H54 (cell line): ENCODE measurements at regions not wholly inside any gene's neighbourhood (a gene's known extent, or its start where the extent isn't known, plus 50 kb on each side); places are given as distances from the start of the nearest gene placed in this dataset.

Experiments used
- DNase-seq: peaks from one replicate; pipeline ENCODE4 v3.0.0; 2011; ENCODE audit warnings: low spot score, mixed read lengths; ENCODE audit not compliant: insufficient read length
- FAIRE-seq: peaks from 3 replicates; lab custom pipeline; 2011; peaks lifted over from hg19 to GRCh38; lab: Jason Lieb, UNC
- POLR2A ChIP-seq: IDR thresholded peaks from 2 replicates; pipeline ENCODE4 v1.6.1; 2011; ENCODE audit warnings: low read depth, mild to moderate bottlenecking, low read length

DNA sequence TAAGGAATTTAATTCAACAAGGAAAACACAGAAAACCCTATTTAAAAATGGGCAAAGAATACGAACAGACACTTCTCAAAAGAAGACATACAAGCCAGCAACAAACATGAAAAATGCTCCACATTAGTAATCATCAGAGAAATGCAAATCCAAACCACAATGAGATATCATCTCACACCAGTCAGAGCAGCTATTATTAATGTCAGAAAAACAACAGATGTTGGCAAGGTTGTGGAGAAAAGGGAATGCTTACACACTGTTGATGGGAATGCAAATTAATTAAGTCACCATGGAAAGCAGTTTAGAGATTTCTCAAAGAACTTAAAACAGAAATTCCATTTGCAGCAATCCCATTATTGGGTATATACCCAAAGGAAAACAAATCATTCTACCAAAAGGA lies 55.2 kb downstream of the GCC1 start:
- FAIRE-seq (no peak), DNase-seq (no peak)
- TF ChIP-seq POLR2A, result no peak

DNA sequence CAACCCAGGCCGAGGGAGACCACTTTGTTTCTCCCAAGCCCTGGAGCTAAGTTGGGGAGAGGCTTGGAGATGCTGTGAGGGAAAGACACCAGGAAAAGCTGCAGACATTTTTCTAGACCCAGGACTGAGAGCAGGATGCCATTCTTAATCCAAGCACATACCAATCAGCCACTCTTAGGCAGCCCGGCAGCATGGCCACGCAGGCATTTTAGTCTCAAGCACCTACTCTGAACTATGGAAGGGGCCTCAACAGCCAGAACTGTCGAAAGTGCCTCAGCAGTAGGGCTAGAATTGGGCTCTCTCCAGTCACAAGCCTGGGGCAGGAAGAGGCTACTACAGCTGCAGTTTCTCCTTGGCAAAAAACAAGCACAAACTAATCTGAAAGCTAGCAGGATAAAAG lies 57.8 kb downstream of the GCC1 start:
- DNase-seq (no peak), FAIRE-seq (no peak)
- TF ChIP-seq POLR2A, result no peak

DNA sequence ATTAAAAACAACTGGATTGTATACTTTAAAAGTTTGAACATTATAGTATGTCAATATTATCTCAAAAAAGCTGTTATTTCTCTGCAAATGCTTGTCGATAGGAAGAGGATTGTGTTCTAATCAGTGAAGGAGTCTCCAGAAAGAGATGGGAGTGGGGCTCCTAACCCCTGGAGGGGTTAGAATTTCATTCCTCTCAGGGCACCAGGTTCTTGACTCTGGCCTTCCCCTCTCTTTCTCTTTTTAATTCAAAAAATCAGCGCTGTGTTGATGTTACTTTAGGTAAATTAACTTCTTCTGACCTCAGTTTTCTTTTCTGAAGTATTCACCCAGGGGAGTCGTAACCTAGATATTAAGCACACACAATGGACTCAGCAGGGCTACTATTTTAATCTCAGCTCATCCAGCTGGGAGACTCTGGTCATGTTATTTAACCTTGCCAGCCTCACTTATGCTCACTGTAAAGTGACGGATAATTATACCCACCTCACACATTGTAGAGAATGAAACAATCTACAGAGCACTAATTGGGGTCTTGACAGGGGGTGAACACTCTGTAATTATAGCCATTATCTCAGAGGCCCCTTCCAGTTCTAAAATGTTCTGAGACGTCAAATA lies 59.4 kb downstream of the GCC1 start:
- TF ChIP-seq POLR2A, result no peak
- FAIRE-seq (no peak), DNase-seq (no peak)

DNA sequence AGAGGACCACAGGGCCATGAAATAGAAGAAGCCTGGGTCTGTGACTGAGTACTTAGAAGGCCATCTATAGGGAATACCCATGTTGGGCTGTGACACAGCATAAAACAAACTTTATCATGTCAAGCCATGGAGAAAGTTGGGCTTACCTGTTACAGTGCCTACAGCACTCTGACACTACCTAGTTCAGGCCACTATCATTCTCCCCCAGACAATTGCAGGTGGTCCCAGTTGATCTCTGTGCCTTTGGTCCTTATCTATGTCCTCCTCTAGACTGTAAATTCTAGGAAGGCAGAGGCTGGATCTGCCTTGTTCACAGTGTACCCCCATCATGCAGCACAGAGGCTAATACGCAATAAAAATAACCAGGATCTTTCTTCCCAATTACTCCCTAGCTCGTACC lies 69.1 kb downstream of the GCC1 start:
- DNase-seq (no peak), FAIRE-seq (no peak)
- TF ChIP-seq POLR2A, result no peak

DNA sequence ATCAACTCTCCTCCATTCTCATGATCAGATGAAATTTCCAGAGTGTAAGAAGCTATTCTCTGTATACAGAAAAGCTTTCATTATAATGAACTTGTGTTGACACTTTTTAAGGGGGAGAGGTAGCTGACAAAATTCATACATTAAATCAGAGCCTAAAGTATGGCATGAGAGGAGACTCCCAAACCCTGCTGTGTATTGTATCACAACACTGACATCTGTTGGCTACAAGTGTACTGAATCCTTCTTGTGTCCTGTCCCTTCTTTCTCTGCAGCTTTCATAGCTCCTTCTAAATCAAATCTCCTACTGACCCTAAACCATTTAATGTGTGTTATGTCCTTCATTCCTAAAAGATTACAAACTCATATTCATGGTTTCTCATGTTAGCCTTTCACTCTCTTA lies 70.9 kb downstream of the GCC1 start:
- FAIRE-seq (peak; percentile 41), DNase-seq (no peak)
- TF ChIP-seq POLR2A, result no peak

DNA sequence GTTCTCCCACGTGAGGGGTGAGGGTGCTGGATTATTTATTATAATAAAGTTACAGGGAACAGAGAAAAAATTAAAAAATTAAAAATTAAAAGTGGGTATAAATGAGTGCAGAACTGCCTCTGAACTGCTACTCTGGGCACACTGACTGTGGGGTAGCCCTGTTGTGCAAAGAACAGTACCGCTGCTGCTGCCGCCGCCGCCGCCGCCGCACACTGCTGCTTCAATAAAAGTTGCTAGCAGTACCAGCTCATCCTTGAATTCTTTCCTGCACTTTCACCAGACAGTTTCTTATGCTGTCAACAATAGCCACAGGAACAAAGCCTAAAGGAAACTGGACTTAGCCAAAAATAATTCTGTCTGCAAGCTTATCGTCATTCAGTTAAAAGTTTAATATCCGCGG lies 72.1 kb downstream of the GCC1 start:
- DNase-seq (no peak), FAIRE-seq (no peak)
- TF ChIP-seq POLR2A, result no peak

DNA sequence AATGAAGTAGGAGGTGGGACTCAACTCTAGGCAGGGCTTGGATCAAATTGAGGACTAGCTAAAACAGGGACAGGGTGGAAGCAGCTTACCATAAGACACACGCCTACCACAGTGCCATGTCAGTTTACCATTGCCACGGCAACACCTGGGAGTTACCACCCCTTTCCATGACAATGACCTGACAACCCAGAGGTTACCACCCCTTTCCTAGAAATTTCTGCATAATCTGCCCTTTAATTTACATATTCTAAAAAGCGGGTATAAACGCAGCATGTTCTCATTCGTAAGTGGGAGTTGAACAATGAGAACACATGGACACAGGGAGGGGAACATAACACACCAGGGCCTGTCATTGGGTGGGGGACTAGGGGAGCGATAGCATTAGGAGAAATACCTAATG lies 72.7 kb downstream of the GCC1 start:
- FAIRE-seq (no peak), DNase-seq (no peak)
- TF ChIP-seq POLR2A, result no peak

DNA sequence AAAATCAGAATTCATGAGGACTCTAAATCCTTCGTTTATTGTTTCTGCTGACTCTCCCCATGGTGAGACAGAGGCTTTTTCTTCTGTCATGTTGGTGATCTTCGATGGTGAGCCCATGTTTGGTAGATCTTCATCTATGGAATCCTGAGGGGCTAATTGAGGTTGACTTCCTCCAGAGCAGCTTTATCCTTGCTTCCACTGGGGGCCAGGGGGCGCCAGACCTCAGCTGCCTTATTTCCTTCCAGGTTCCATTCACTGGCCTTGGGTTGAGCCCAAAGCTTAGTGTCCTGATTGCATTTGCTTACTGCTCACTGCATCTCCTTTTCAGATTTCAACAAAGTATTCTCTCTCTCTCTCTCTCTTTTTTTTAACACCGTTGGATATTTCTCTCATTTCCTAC lies 80.7 kb downstream of the GCC1 start:
- TF ChIP-seq POLR2A, result no peak
- FAIRE-seq (no peak), DNase-seq (no peak)

DNA sequence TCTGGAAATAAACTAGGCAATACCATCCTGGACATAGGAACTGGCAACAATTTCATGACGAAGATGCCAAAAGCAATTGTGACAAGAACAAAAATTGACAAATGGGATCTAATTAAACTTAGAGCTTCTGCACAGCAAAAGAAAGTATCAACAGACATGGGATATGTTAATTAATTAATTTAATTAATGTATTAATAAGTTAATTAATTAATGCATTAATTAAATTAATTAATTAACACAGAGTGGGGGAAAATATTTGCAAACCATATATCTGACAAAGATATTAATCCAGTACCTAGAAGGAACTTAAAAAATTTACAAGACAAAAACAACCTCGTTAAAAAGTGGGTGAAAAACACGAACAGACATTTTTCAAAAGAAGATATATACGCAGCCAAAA lies 83.6 kb downstream of the GCC1 start:
- no peak for FAIRE-seq
- no peak for DNase-seq
- TF ChIP-seq POLR2A, result no peak

DNA sequence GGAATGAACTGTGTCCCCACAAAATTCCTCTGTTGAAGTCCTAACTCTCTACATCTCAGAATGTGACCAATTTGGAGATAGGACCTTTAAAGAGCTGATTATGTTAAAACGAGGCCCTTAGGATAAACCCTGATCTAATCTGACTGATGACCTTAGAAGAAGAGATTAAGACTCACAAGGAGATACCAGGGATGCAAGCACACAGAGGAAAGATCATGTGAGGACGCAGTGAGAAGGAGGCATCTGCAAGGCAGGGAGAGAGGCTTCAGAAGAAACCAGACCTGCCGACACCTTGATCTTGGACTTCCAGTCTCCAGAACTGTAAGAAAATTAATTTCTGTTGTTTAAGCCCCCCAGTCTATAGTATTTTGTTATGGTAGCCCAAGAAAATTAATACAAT lies 94.9 kb upstream of the ZNF800 start:
- FAIRE-seq, result no peak
- no peak for DNase-seq
- TF ChIP-seq POLR2A, result no peak

DNA sequence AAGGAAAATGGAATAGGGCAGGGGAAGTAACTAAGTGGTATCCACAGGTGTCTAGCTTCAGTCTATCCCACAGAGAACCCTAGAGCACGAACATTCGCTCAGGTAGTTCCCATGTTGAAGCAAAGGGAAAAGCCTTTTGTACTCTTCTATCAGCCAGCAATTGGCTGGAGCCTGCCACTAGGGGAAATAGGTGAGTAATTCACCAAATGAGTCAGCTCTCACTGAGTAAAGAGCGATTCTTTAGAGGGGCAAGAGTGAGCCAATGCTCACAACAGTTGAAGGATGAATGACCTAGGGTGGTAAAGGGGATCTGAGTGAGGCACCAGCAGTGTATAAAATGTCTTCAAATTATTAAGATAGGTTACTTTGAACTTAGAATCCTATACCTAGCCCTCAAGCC lies 94.1 kb upstream of the ZNF800 start:
- DNase-seq, result no peak
- FAIRE-seq, result peak; percentile 86
- TF ChIP-seq POLR2A, result no peak

DNA sequence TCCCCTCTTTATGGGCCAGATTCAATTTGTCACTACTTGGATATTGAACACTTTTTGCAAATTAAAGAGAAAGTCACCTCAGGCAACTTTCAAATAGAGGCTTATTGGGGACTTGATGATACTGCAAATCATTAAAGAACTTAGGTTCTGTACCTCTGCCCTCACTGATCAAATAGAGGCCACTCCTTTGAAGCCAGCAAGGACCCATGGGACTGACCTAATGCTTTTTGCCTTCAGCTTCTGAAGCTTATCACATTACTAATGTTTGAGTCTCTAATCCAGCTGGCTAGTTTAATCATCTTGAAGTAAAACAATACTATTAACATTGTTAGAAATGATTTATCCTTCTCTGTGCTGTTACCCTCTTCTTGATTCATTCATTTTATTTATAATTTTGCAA lies 93.0 kb upstream of the ZNF800 start:
- no peak for FAIRE-seq
- TF ChIP-seq POLR2A, result no peak
- DNase-seq, result no peak

DNA sequence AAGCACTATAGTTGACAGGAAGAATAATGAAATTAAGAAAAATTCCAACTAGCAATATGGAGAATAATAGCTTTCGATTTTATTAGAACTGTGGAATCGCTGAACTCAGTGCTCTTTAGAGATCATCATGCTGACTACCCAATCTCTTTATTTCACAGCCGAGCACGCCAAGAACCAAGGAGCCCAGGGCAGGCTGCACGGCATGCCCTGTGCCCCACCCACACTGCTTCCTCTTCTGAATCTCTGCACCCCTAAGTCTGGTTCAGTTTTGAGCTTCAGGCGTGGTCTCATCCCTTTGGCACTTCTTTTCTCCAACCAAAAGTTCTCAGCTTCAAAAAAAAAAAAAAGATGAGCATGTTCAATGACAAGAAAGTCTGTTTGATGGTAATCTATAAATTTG lies 92.4 kb upstream of the ZNF800 start:
- TF ChIP-seq POLR2A, result no peak
- no peak for FAIRE-seq
- no peak for DNase-seq

DNA sequence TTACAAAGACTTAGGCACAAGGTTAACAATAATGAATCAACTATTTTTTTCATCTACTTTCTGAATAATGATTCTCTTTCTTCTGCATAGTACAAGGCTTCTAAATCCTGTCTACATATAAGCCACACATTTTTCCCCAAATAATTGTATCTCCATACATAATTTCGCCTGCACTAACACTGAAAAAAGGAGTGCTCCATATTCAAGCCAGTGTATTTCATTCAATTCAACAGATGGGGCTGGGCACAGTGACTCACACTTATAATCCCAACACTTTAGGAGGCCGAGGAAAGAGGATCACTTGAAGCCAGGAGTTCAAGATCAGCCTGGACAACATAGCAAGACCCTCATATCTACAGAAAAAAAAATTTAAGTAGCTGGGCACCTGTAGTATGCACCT lies 86.0 kb upstream of the ZNF800 start:
- DNase-seq, result no peak
- no peak for FAIRE-seq
- TF ChIP-seq POLR2A, result no peak

DNA sequence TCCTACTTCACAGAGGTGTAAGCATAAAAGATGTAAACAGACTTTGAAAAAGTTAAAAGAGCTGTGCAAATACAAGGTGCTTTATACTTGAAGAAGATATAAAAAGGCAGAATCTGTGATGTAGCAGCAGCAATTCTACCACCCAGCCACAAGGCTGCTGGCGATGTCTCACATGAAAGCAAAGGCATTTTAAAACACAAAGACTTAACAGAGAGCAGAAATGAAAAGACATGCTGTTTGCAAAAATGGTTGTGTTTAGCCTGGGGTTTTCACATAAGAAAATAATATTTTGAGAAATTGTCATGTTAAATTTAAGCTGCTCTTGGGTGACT lies 85.5 kb upstream of the ZNF800 start:
- DNase-seq (no peak), FAIRE-seq (no peak)
- no peak for TF ChIP-seq POLR2A
